Mammary epithelial cell (primary cell): ENCODE measurements at regions not wholly inside any gene's neighbourhood (a gene's known extent, or its start where the extent isn't known, plus 50 kb on each side); places are given as distances from the start of the nearest gene placed in this dataset.

Experiments used
- EZH2 ChIP-seq: IDR thresholded peaks from 2 replicates; pipeline ENCODE4 v1.6.1; 2012; ENCODE audit warnings: low read length, inconsistent platforms, borderline replicate concordance
- TF ChIP-seq, protein P1 (sequence below), 2 donors: IDR thresholded peaks in 1 of 2; conservative IDR thresholded peaks in 1 of 2; 2 replicates each; pipeline ENCODE4 v1.5.1; 2011 to 2012; ENCODE audit warnings: inconsistent platforms in 2 of 2, low read length in 2 of 2, mild to moderate bottlenecking in 2 of 2, control low read depth in 1 of 2, low read depth in 1 of 2; ENCODE audit not compliant: insufficient read depth in 1 of 2; ENCODE audit errors: extremely low read depth in 1 of 2

DNA sequence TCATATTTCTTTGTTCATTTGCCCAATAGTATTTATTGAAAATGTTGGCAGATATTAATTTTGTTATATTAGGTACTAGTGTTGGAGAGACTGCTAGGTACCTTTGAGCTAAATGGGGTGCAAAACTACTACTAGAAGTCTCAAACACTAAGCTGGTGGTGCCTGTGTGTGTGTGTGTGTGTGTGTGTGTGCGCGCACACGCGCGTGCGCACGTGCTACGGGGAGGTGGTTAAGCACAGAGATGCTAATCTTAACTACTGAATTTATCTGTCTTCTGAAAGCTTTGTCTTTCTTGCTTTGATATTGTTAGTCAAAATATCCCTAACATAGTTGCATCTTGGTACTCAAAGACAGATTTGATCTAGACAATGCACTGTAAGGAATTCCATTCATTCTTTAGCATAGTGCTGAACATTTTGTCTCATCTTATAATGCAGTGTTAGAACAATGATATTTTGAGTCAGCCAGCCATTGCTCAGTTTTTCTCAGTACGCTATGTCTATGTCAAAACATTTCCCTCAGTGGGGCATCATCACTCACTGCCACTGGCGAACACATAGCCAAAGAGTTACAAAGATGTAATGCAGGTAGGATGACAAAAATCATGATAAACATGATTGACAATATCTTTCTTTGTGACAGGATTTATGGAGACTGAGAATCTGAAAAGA lies 396.0 kb upstream of the RGPD4 start:
- TF ChIP-seq EZH2: no peak
- TF ChIP-seq, protein P1, sequence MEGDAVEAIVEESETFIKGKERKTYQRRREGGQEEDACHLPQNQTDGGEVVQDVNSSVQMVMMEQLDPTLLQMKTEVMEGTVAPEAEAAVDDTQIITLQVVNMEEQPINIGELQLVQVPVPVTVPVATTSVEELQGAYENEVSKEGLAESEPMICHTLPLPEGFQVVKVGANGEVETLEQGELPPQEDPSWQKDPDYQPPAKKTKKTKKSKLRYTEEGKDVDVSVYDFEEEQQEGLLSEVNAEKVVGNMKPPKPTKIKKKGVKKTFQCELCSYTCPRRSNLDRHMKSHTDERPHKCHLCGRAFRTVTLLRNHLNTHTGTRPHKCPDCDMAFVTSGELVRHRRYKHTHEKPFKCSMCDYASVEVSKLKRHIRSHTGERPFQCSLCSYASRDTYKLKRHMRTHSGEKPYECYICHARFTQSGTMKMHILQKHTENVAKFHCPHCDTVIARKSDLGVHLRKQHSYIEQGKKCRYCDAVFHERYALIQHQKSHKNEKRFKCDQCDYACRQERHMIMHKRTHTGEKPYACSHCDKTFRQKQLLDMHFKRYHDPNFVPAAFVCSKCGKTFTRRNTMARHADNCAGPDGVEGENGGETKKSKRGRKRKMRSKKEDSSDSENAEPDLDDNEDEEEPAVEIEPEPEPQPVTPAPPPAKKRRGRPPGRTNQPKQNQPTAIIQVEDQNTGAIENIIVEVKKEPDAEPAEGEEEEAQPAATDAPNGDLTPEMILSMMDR (conservative IDR thresholded peaks at IDR 0.05 in 1 of 2, IDR thresholded peaks at IDR 0.05 in 1 of 2; ENCODE audit: extremely low read depth in 1 of 2, insufficient read depth in 1 of 2, low read depth in 1 of 2, low read length in 2 of 2): no peak
